ENCODE measurements at regions not wholly inside any gene's neighbourhood (a gene's known extent, or its start where the extent isn't known, plus 50 kb on each side); places are given as distances from the start of the nearest gene placed in this dataset.
"Not testable (repeated sequence)": the region's sequence is repeated elsewhere in the genome, so short reads cannot be mapped to it uniquely, and the experiment has no call there.

DNA sequence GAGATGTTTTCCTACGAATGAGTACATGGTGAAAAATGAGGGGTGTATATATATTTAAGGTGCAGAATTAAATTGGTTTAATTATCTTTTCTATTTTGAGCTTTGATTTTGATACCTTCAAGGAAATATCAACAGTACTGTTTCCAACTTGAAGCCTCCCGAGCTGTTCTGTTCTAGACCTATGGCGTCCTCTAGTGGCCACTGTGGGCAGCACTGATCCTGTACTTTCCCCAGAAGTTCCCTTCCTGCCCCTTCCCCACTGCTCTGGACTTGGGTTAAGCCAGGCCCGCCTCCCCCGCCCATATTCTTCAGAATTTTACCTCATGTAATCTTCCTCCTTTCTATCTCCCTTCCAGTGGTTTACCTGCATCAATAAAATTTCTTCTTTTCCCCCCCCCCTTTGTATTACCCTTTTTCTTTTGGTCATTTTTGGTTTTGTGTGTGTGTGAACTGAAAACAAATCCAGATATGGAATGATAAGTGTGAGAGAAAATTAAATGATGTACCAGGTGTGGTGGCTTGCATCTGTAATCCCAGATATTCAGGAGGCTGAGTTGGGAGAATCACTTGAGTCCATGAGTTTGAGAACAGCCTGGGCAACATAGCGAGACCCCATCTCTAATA lies 1643.5 kb downstream of the TP53TG3F start:
- no peak overlapping the region for H3K27ac ChIP-seq
- no peak for TF ChIP-seq ZFX (IDR thresholded peaks at IDR 0.05)
- TF ChIP-seq, protein P1, sequence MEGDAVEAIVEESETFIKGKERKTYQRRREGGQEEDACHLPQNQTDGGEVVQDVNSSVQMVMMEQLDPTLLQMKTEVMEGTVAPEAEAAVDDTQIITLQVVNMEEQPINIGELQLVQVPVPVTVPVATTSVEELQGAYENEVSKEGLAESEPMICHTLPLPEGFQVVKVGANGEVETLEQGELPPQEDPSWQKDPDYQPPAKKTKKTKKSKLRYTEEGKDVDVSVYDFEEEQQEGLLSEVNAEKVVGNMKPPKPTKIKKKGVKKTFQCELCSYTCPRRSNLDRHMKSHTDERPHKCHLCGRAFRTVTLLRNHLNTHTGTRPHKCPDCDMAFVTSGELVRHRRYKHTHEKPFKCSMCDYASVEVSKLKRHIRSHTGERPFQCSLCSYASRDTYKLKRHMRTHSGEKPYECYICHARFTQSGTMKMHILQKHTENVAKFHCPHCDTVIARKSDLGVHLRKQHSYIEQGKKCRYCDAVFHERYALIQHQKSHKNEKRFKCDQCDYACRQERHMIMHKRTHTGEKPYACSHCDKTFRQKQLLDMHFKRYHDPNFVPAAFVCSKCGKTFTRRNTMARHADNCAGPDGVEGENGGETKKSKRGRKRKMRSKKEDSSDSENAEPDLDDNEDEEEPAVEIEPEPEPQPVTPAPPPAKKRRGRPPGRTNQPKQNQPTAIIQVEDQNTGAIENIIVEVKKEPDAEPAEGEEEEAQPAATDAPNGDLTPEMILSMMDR (conservative IDR thresholded peaks at IDR 0.05) = peak; percentile 92

DNA sequence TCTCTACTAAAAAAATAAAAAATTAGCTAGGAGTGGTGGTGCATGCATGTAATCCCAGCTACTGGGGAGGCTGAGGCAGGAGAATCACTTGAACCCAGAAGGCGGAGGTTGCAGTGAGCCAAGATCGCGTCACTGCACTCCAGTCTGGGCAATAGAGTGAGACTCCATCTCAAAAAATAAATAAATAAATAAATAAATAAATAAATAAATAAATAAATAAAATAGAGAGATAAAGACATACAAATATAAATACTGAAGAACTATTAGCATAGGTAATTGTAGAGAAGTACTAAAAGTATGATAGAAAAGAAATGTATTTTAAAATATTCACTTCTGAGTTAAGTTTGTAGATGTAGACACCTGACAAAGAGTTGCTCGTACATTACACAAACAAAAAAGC lies 1652.4 kb downstream of the TP53TG3F start:
- not testable (repeated sequence) for H3K27ac ChIP-seq

DNA sequence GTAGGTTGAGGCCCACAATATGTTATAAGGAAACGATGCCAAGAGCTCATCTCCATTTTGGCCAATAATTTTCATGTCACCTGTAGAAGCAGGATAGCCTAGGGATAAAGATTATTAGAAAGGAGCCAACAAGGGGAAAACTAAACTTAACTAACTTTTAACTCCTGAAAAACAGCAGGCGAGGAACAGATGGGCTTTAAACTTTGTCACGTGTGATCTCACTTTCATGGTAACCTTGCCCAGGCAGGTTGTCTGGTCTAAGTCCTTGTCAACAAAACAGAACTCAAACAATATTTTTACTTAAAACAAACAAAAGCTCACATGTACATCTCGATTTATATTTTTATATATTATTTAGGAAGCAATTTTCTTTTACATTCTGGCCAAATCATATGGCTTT lies 1672.0 kb downstream of the TP53TG3F start:
- no peak for TF ChIP-seq ZFX (IDR thresholded peaks at IDR 0.05)
- TF ChIP-seq, protein P1 (conservative IDR thresholded peaks at IDR 0.05) = no peak
- no peak overlapping the region for H3K27ac ChIP-seq

DNA sequence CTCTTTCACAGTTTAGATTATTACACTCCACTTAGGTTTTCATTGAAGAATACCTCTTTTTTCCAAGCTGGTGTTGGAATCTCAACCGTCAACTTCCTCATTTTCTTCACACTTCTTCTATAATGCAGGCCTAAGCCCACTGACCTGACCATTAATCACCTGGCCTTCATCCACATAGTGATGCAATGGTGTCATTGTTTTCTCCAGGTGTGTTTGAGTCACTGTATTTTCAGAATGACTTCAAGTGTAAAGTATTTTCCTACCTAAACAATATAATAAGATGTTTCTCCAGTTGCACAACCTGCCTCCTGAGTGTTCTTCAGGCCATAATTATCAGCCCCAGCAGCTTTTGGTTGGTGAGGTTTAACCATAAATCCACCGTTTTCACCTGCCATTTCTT lies 1675.1 kb downstream of the TP53TG3F start:
- TF ChIP-seq ZFX (IDR thresholded peaks at IDR 0.05) = no peak
- TF ChIP-seq, protein P1 (conservative IDR thresholded peaks at IDR 0.05) = no peak
- H3K27ac ChIP-seq = no peak overlapping the region

DNA sequence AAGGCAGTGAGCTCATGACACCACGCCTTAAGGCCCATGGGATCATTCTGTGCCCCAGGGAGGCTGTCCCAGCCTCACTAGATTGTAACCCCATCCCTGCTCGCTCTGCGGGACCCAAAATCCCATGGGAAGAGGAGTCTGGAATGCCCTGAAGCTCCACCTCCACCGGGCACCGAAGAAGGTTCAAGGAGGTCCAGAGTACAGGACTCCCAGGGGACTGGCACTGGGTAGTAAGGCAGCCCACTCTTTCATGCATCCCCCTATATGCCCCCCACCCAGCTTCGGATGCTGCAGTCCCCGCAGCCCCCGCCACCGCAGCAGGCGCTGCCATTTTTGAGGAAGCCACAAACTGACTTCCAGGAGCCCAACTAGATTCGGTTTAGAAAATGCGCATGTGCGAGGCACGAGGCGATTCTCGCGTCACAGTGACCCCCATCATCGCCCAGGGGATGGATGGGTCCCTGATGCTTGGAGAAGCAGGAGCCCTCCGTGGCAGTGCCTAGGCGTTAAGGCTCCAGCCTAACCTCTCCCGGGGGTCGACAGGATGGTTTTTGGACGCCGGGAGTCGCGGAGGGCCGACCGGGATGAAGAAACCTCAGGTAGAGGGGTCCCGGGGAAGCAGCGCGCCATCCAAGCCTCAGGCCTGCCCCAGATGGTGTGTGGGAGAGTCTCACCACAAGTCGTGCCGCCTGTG lies 1681.0 kb downstream of the TP53TG3F start:
- TF ChIP-seq, protein P1 (conservative IDR thresholded peaks at IDR 0.05) = no peak
- TF ChIP-seq ZFX (IDR thresholded peaks at IDR 0.05) = no peak

DNA sequence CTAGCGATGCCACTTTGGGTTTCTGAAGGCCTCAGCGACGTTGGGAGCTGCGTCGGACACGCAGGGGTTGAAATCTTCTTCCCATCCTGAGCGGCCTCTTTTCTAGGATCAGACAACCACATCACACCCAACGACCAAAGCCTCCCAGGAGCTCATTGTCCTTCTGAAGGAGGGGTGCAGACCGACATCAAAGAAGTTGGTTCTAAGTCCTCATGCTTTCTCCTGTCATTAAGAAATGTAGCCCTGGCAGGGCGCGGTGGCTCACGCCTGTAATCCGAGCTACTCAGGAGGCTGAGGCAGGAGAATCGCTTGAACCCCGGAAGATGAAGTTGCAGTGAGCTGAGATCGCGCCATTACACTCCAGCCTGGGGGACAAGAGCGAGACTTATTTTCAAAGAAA lies 1681.9 kb downstream of the TP53TG3F start:
- no peak overlapping the region for H3K27ac ChIP-seq
- TF ChIP-seq, protein P1 (conservative IDR thresholded peaks at IDR 0.05) = no peak
- TF ChIP-seq ZFX (IDR thresholded peaks at IDR 0.05) = no peak

More for the DNA sequence above, 1681.0 kb downstream of the TP53TG3F start:
- no peak overlapping the region for H3K27ac ChIP-seq

DNA sequence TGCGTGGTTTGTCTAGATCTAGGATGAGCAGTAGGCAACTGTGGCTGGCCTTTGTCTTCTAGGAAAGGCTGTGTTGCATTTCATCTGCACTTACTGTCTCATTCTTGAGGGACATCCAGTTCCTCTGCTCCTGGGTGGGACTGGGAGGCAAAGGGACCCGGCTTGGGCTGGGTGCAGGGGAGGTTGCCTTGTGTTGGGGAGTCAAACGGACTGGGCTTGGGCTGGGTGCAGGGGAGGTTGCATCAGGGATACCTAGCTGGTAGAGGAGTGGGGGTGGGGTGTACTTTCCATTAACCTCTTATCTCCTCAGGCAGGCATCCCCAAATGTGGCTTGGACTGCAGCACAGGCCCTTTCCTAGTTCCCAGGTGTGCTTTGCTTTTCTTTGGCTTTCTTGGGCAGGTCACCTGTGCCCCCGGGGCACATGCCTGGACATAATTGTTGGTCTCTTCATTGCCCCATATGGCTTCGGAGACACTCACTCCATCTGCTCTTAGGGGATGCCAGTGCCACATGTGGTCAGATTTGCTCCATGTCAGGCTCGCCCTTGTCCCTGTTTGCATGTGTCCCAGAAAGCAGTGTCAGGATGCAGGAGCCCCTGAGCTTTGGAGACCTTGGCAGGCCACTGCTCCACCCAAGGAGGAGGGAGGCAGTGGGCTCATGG lies 1682.9 kb downstream of the TP53TG3F start:
- no peak for TF ChIP-seq ZFX (IDR thresholded peaks at IDR 0.05)
- no peak overlapping the region for H3K27ac ChIP-seq

DNA sequence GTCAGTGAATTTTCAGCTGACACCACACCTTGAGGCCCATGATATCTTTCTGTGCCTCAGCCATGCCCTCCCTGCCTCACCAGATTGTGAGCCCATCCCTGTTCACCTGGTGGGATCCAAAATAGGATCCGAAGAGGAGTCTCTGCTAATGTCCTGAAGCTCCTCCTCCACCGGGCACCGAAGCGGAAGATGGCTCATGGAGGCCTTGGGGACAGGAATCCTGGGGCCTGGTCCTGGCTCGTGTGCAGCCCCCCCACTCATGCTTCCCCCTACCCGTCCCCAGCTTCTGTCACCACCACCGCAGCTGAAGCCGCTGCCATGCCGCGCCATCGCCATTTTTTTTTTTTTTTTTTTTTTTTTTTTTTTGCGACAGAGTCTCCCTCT lies 1683.4 kb downstream of the TP53TG3F start:
- TF ChIP-seq ZFX (IDR thresholded peaks at IDR 0.05) = no peak
- TF ChIP-seq, protein P1 (conservative IDR thresholded peaks at IDR 0.05) = no peak
- H3K27ac ChIP-seq = no peak overlapping the region

Data from C4-2B (cell line).